ENCODE measurements at regions not wholly inside any gene's neighbourhood (a gene's known extent, or its start where the extent isn't known, plus 50 kb on each side); places are given as distances from the start of the nearest gene placed in this dataset.
A peak's percentile ranks its signal among the peaks of the same experiment; 100 is the strongest.
"Not testable (repeated sequence)": the region's sequence is repeated elsewhere in the genome, so short reads cannot be mapped to it uniquely, and the experiment has no call there.

- Mint-ChIP-seq H3K36me3 (peaks cover 16% of the 10 kb centered on the region), H3K27me3 (no peaks in the 10 kb centered on the region), H3K4me3 (no peak overlapping the region), H3K9me3 (peaks cover 5% of the 10 kb centered on the region), H3K27ac (peak overlapping the region; percentile 29 to 47), H3K4me1 (ENCODE audit: low read depth in 2 of 2) (peaks cover 6 to 8% of the 10 kb centered on the region in 2 donors)
- ATAC-seq (peak in 1 of 2 donors; percentile 69), DNase-seq (ENCODE audit: low spot score) (no peak)
These were observed 203.3 kb upstream of the IVNS1ABP start for GRCh38 chr1:185520188-185520920.

- peaks cover 28% of the 10 kb centered on the region for H3K36me3 Mint-ChIP-seq
- H3K4me3 Mint-ChIP-seq: no peak overlapping the region
- peaks cover 10 to 11% of the 10 kb centered on the region in 2 donors for H3K4me1 Mint-ChIP-seq (ENCODE audit: low read depth in 2 of 2)
- H3K27ac Mint-ChIP-seq: no peak overlapping the region
- no peaks in the 10 kb centered on the region for H3K9me3 Mint-ChIP-seq
- no peak for ATAC-seq
- H3K27me3 Mint-ChIP-seq: no peaks in the 10 kb centered on the region
- no peak for DNase-seq (ENCODE audit: low spot score)
These were observed 200.9 kb upstream of the IVNS1ABP start for GRCh38 chr1:185517808-185518419.

- H3K27me3 Mint-ChIP-seq; ATAC-seq; H3K4me3 Mint-ChIP-seq; H3K9me3 Mint-ChIP-seq; DNase-seq (ENCODE audit: low spot score); H3K27ac Mint-ChIP-seq: not testable (repeated sequence)
- peaks cover 10 to 17% of the 10 kb centered on the region in 2 donors for H3K4me1 Mint-ChIP-seq (ENCODE audit: low read depth in 2 of 2)
- H3K36me3 Mint-ChIP-seq: peaks cover 28% of the 10 kb centered on the region
These were observed 200.3 kb upstream of the IVNS1ABP start for GRCh38 chr1:185517301-185517700.

GRCh38 chr1:185515696-185516095 lies 198.7 kb upstream of the IVNS1ABP start:
- DNase-seq (ENCODE audit: low spot score) (no peak), ATAC-seq (no peak)
- Mint-ChIP-seq H3K36me3 (peaks cover 28% of the 10 kb centered on the region), H3K4me3 (no peak overlapping the region), H3K27me3 (no peaks in the 10 kb centered on the region), H3K9me3 (no peaks in the 10 kb centered on the region), H3K4me1 (ENCODE audit: low read depth in 2 of 2) (peaks cover 7 to 22% of the 10 kb centered on the region in 2 donors), H3K27ac (no peak overlapping the region)

GRCh38 chr1:185514311-185514710 lies 197.3 kb upstream of the IVNS1ABP start:
- peak overlapping the region in 1 of 2 donors; percentile 10 for H3K27ac Mint-ChIP-seq
- ATAC-seq (no peak), DNase-seq (ENCODE audit: low spot score) (no peak)
- no peak overlapping the region for H3K4me3 Mint-ChIP-seq
- peaks cover 5 to 19% of the 10 kb centered on the region in 2 donors for H3K4me1 Mint-ChIP-seq (ENCODE audit: low read depth in 2 of 2)
- no peaks in the 10 kb centered on the region for H3K27me3 Mint-ChIP-seq
- H3K9me3 Mint-ChIP-seq: peaks cover under 1% of the 10 kb centered on the region
- peaks cover 28% of the 10 kb centered on the region for H3K36me3 Mint-ChIP-seq

- ATAC-seq: no peak
These were observed 195.4 kb upstream of the IVNS1ABP start for GRCh38 chr1:185512442-185512841.

GRCh38 chr1:185501099-185501498 lies 184.1 kb upstream of the IVNS1ABP start:
- Mint-ChIP-seq H3K4me3 (no peak overlapping the region), H3K27me3 (no peaks in the 10 kb centered on the region), H3K27ac (peak overlapping the region in 1 of 2 donors; percentile 38), H3K9me3 (peaks cover under 1% of the 10 kb centered on the region), H3K4me1 (ENCODE audit: low read depth in 2 of 2) (peaks cover 10% of the 10 kb centered on the region in 2 donors), H3K36me3 (peaks cover 7% of the 10 kb centered on the region)
- no peak for ATAC-seq
- DNase-seq (ENCODE audit: low spot score): no peak

More at GRCh38 chr1:185512442-185512841, 195.4 kb upstream of the IVNS1ABP start:
- peaks cover 8 to 24% of the 10 kb centered on the region in 2 donors for H3K4me1 Mint-ChIP-seq (ENCODE audit: low read depth in 2 of 2)
- peaks cover 7% of the 10 kb centered on the region for H3K9me3 Mint-ChIP-seq
- H3K4me3 Mint-ChIP-seq: no peak overlapping the region
- no peaks in the 10 kb centered on the region for H3K27me3 Mint-ChIP-seq
- no peak for DNase-seq (ENCODE audit: low spot score)
- H3K27ac Mint-ChIP-seq: peak overlapping the region in 1 of 2 donors; percentile 43
- peaks cover 31% of the 10 kb centered on the region for H3K36me3 Mint-ChIP-seq

- ATAC-seq: peak; percentile 82
These were observed 183.1 kb upstream of the IVNS1ABP start for GRCh38 chr1:185500001-185500626.

GRCh38 chr1:185498207-185498606 lies 181.2 kb upstream of the IVNS1ABP start:
- Mint-ChIP-seq H3K4me1 (ENCODE audit: low read depth in 2 of 2) (peaks cover 17 to 18% of the 10 kb centered on the region in 2 donors), H3K4me3 (no peak overlapping the region), H3K9me3 (no peaks in the 10 kb centered on the region), H3K36me3 (no peaks in the 10 kb centered on the region), H3K27ac (no peak overlapping the region), H3K27me3 (no peaks in the 10 kb centered on the region)
- DNase-seq (ENCODE audit: low spot score) (no peak), ATAC-seq (no peak)

More at GRCh38 chr1:185500001-185500626, 183.1 kb upstream of the IVNS1ABP start:
- no peak for DNase-seq (ENCODE audit: low spot score)
- Mint-ChIP-seq H3K4me3 (peak overlapping the region; percentile 13), H3K4me1 (ENCODE audit: low read depth in 2 of 2) (peaks cover 17 to 18% of the 10 kb centered on the region in 2 donors), H3K27me3 (no peaks in the 10 kb centered on the region), H3K27ac (peak overlapping the region; percentile 18 to 38), H3K36me3 (no peaks in the 10 kb centered on the region), H3K9me3 (no peaks in the 10 kb centered on the region)

GRCh38 chr1:185497177-185497576 lies 180.1 kb upstream of the IVNS1ABP start:
- H3K36me3 Mint-ChIP-seq: no peaks in the 10 kb centered on the region
- peak overlapping the region in 1 of 2 donors; percentile 53 for H3K27ac Mint-ChIP-seq
- no peak for DNase-seq (ENCODE audit: low spot score)

GRCh38 chr1:185495898-185496297 lies 178.9 kb upstream of the IVNS1ABP start:
- Mint-ChIP-seq H3K4me1 (ENCODE audit: low read depth in 2 of 2) (peaks cover 17 to 18% of the 10 kb centered on the region in 2 donors), H3K36me3 (no peaks in the 10 kb centered on the region), H3K27ac (peak overlapping the region in 1 of 2 donors; percentile 3), H3K27me3 (no peaks in the 10 kb centered on the region), H3K9me3 (no peaks in the 10 kb centered on the region), H3K4me3 (no peak overlapping the region)
- ATAC-seq: no peak
- DNase-seq (ENCODE audit: low spot score): no peak

More at GRCh38 chr1:185497177-185497576, 180.1 kb upstream of the IVNS1ABP start:
- Mint-ChIP-seq H3K9me3 (no peaks in the 10 kb centered on the region), H3K4me3 (no peak overlapping the region), H3K4me1 (ENCODE audit: low read depth in 2 of 2) (peaks cover 17 to 18% of the 10 kb centered on the region in 2 donors), H3K27me3 (no peaks in the 10 kb centered on the region)
- no peak for ATAC-seq

GRCh38 chr1:185495007-185495406 lies 178.0 kb upstream of the IVNS1ABP start:
- no peaks in the 10 kb centered on the region for H3K27me3 Mint-ChIP-seq
- DNase-seq (ENCODE audit: low spot score) (no peak), ATAC-seq (no peak)
- peak overlapping the region in 1 of 2 donors; percentile 3 for H3K27ac Mint-ChIP-seq
- H3K4me1 Mint-ChIP-seq (ENCODE audit: low read depth in 2 of 2): peaks cover 11% of the 10 kb centered on the region in 2 donors
- H3K9me3 Mint-ChIP-seq: no peaks in the 10 kb centered on the region
- no peaks in the 10 kb centered on the region for H3K36me3 Mint-ChIP-seq
- no peak overlapping the region for H3K4me3 Mint-ChIP-seq

- no peaks in the 10 kb centered on the region for H3K9me3 Mint-ChIP-seq
- no peak overlapping the region for H3K27ac Mint-ChIP-seq
- ATAC-seq: no peak
- no peaks in the 10 kb centered on the region for H3K27me3 Mint-ChIP-seq
- no peak for DNase-seq (ENCODE audit: low spot score)
- H3K4me1 Mint-ChIP-seq (ENCODE audit: low read depth in 2 of 2): peaks cover 14% of the 10 kb centered on the region in 2 donors
- H3K4me3 Mint-ChIP-seq: no peak overlapping the region
- no peaks in the 10 kb centered on the region for H3K36me3 Mint-ChIP-seq
These were observed 175.2 kb upstream of the IVNS1ABP start for GRCh38 chr1:185492089-185492825.
